ENCODE measurements at regions not wholly inside any gene's neighbourhood (a gene's known extent, or its start where the extent isn't known, plus 50 kb on each side); places are given as distances from the start of the nearest gene placed in this dataset.

- TF ChIP-seq ZNF114 (CRISPR knock-in tag; IDR thresholded peaks at IDR 0.05), result no peak
Measured at GRCh38 chr13:48891586-48891985, 84.1 kb upstream of the FNDC3A start (continued).

GRCh38 chr13:48892053-48892687 lies 83.5 kb upstream of the FNDC3A start:
- Mint-ChIP-seq H3K36me3 (ENCODE audit: low read depth) (no peaks in the 10 kb centered on the region), H3K4me1 (no peaks in the 10 kb centered on the region), H3K27me3 (ENCODE audit: insufficient read depth, low read depth, poor library complexity) (peaks cover 3% of the 10 kb centered on the region), H3K27ac (no peak overlapping the region), H3K9me3 (no peaks in the 10 kb centered on the region), H3K4me3 (no peak overlapping the region)
- no peaks in the 10 kb centered on the region for H3K36me3 ChIP-seq (ENCODE audit: insufficient read depth)
- no peaks in the 10 kb centered on the region for H3K27me3 ChIP-seq (ENCODE audit: insufficient read depth)
- H2AFZ ChIP-seq, result no peak overlapping the region
- no peaks in the 10 kb centered on the region for H3F3A ChIP-seq (replicated peaks; ENCODE audit: low read depth)
- no peak overlapping the region for H3K27ac ChIP-seq (ENCODE audit: low read depth)
- ATAC-seq (no peak), DNase-seq (ENCODE audit: low spot score) (no peak)
- 0 out of 2 replicates have a peak, but pooled peaks cover 13% of the 10 kb centered on the region for H3K9me2 ChIP-seq (ENCODE audit: insufficient read depth)
- no peak overlapping the region for H3K4me3 ChIP-seq
- no peaks in the 10 kb centered on the region for H4K20me1 ChIP-seq (replicated peaks; ENCODE audit: insufficient read depth)
- H3K79me2 ChIP-seq (replicated peaks; ENCODE audit: insufficient read depth), result no peaks in the 10 kb centered on the region
- TF ChIP-seq CTCF (conservative IDR thresholded peaks at IDR 0.05; ENCODE audit: low read depth in 2 of 2) (no peak), POLR2AphosphoS5 (IDR thresholded peaks at IDR 0.05; ENCODE audit: low read depth) (no peak), STAT1 (IDR thresholded peaks at IDR 0.05; ENCODE audit: unreplicated experiment) (no peak), REST (IDR thresholded peaks at IDR 0.05; ENCODE audit: unreplicated experiment) (no peak), EZH2phosphoT487 (IDR thresholded peaks at IDR 0.05; ENCODE audit: unreplicated experiment) (no peak), JUNB (IDR thresholded peaks at IDR 0.05; ENCODE audit: unreplicated experiment) (no peak), ZNF114 (CRISPR knock-in tag; IDR thresholded peaks at IDR 0.05) (no peak)
- H3K4me2 ChIP-seq, result no peak overlapping the region
- no peaks in the 10 kb centered on the region for H3K4me1 ChIP-seq (ENCODE audit: insufficient read depth)

- H3F3A ChIP-seq (replicated peaks; ENCODE audit: low read depth), result no peaks in the 10 kb centered on the region
- H2AFZ ChIP-seq, result no peak overlapping the region
- no peaks in the 10 kb centered on the region for H3K4me1 ChIP-seq (ENCODE audit: insufficient read depth)
- no peak overlapping the region for H3K4me2 ChIP-seq
- H3K27ac Mint-ChIP-seq, result no peak overlapping the region
- H3K4me3 Mint-ChIP-seq, result no peak overlapping the region
- H3K36me3 Mint-ChIP-seq (ENCODE audit: low read depth), result no peaks in the 10 kb centered on the region
- no peak for DNase-seq (ENCODE audit: low spot score)
- H3K27me3 ChIP-seq (ENCODE audit: insufficient read depth), result no peaks in the 10 kb centered on the region
- 0 out of 2 replicates have a peak, but pooled peaks cover 13% of the 10 kb centered on the region for H3K9me2 ChIP-seq (ENCODE audit: insufficient read depth)
- H3K27ac ChIP-seq (ENCODE audit: low read depth), result no peak overlapping the region
- ATAC-seq, result no peak
- no peaks in the 10 kb centered on the region for H3K36me3 ChIP-seq (ENCODE audit: insufficient read depth)
- no peaks in the 10 kb centered on the region for H4K20me1 ChIP-seq (replicated peaks; ENCODE audit: insufficient read depth)
- no peaks in the 10 kb centered on the region for H3K27me3 Mint-ChIP-seq (ENCODE audit: insufficient read depth, low read depth, poor library complexity)
- H3K9me3 Mint-ChIP-seq, result no peaks in the 10 kb centered on the region
- no peaks in the 10 kb centered on the region for H3K4me1 Mint-ChIP-seq
- no peaks in the 10 kb centered on the region for H3K79me2 ChIP-seq (replicated peaks; ENCODE audit: insufficient read depth)
- H3K4me3 ChIP-seq, result no peak overlapping the region
- TF ChIP-seq POLR2AphosphoS5 (IDR thresholded peaks at IDR 0.05; ENCODE audit: low read depth), result no peak
- no peak for TF ChIP-seq CTCF (conservative IDR thresholded peaks at IDR 0.05; ENCODE audit: low read depth in 2 of 2)
- TF ChIP-seq NANOG (IDR thresholded peaks at IDR 0.05; ENCODE audit: borderline replicate concordance), result no peak
Measured at GRCh38 chr13:48892688-48893075, 83.0 kb upstream of the FNDC3A start.
